Mesodermal cell (in vitro differentiated cells): ENCODE measurements at regions not wholly inside any gene's neighbourhood (a gene's known extent, or its start where the extent isn't known, plus 50 kb on each side); places are given as distances from the start of the nearest gene placed in this dataset.

Source experiments
- H3K27ac ChIP-seq: 2 replicates; pipeline ENCODE4 v1.7.0; 2013; ENCODE audit warnings: mild to moderate bottlenecking, low read depth, low read length, moderate library complexity; ENCODE audit not compliant: severe bottlenecking
- H3K36me3 ChIP-seq: 2 replicates; pipeline ENCODE4 v1.7.1; 2013; ENCODE audit warnings: mild to moderate bottlenecking, low read length, moderate library complexity; ENCODE audit not compliant: control insufficient read depth, insufficient read depth
- H3K4me1 ChIP-seq: one replicate; pipeline ENCODE4 v1.7.1; 2013; ENCODE audit warnings: mild to moderate bottlenecking, low read length; ENCODE audit not compliant: insufficient read depth, control insufficient read depth, poor library complexity, severe bottlenecking
- H3K4me3 ChIP-seq: 2 replicates; pipeline ENCODE4 v1.7.0; 2013; ENCODE audit warnings: low read length, control low read depth, mild to moderate bottlenecking; ENCODE audit not compliant: insufficient read depth, poor library complexity, severe bottlenecking; ENCODE audit errors: extremely low read depth
- H3K9me3 ChIP-seq: 2 replicates; pipeline ENCODE4 v1.7.1; 2013; ENCODE audit warnings: mild to moderate bottlenecking, low read length, moderate library complexity; ENCODE audit not compliant: control insufficient read depth
- WGBS, 2 experiments: methylation state at CpG; one replicate each; pipeline ENCODE4 v1.1.5; 2013; ENCODE audit warnings: missing lambda C conversion rate in 2 of 2; ENCODE audit not compliant: insufficient coverage in 2 of 2; 5-methylcytosine and 5-hydroxymethylcytosine counted together

- Histone ChIP-seq H3K36me3 (no peaks in the 10 kb centered on the region), H3K4me1 (no peaks in the 10 kb centered on the region), H3K27ac (no peak overlapping the region), H3K9me3 (no peaks in the 10 kb centered on the region), H3K4me3 (no peak overlapping the region)
- WGBS, 2 experiments = 90 to 92% methylated on average over 2 to 5 of the region's 6 CpGs
Observed at GRCh38 chr5:98064118-98064685, 709.3 kb upstream of the RGMB start.

GRCh38 chr5:98065261-98065909 lies 708.1 kb upstream of the RGMB start:
- Histone ChIP-seq H3K27ac (no peak overlapping the region), H3K36me3 (no peaks in the 10 kb centered on the region), H3K4me1 (no peaks in the 10 kb centered on the region), H3K4me3 (no peak overlapping the region), H3K9me3 (no peaks in the 10 kb centered on the region)
- WGBS, 2 experiments = 83 to 90% methylated on average over 1 of the region's 1 CpG

GRCh38 chr5:98066910-98067309 lies 706.6 kb upstream of the RGMB start:
- no peaks in the 10 kb centered on the region for H3K4me1 ChIP-seq

GRCh38 chr5:98069876-98070512 lies 703.5 kb upstream of the RGMB start:
- H3K9me3 ChIP-seq = no peaks in the 10 kb centered on the region
- no peaks in the 10 kb centered on the region for H3K4me1 ChIP-seq
- WGBS, 2 experiments = no CpG with 5 or more reads among the region's 1 CpG
- no peak overlapping the region for H3K4me3 ChIP-seq
- H3K27ac ChIP-seq = no peak overlapping the region
- H3K36me3 ChIP-seq = no peaks in the 10 kb centered on the region

More at GRCh38 chr5:98066910-98067309, 706.6 kb upstream of the RGMB start:
- Histone ChIP-seq H3K9me3 (no peaks in the 10 kb centered on the region), H3K4me3 (no peak overlapping the region), H3K27ac (no peak overlapping the region), H3K36me3 (no peaks in the 10 kb centered on the region)

GRCh38 chr5:98072921-98073320 lies 700.5 kb upstream of the RGMB start:
- Histone ChIP-seq H3K4me3 (no peak overlapping the region), H3K27ac (no peak overlapping the region), H3K36me3 (no peaks in the 10 kb centered on the region), H3K9me3 (no peaks in the 10 kb centered on the region), H3K4me1 (no peaks in the 10 kb centered on the region)
- no CpG with 5 or more reads among the region's 3 CpGs for WGBS, 2 experiments

- 100% methylated on average over 1 of the region's 2 CpGs; no CpG with 5 or more reads in 1 of the 2 experiments for WGBS, 2 experiments
- no peaks in the 10 kb centered on the region for H3K4me1 ChIP-seq
- H3K4me3 ChIP-seq = no peak overlapping the region
- H3K36me3 ChIP-seq = no peaks in the 10 kb centered on the region
- H3K27ac ChIP-seq = no peak overlapping the region
- no peaks in the 10 kb centered on the region for H3K9me3 ChIP-seq
Observed at GRCh38 chr5:98076501-98076900, 697.0 kb upstream of the RGMB start.

- Histone ChIP-seq H3K4me3 (no peak overlapping the region), H3K27ac (no peak overlapping the region), H3K9me3 (no peaks in the 10 kb centered on the region), H3K4me1 (no peaks in the 10 kb centered on the region), H3K36me3 (no peaks in the 10 kb centered on the region)
- 67 to 86% methylated on average over 1 of the region's 4 CpGs for WGBS, 2 experiments
Observed at GRCh38 chr5:98085593-98085992, 687.9 kb upstream of the RGMB start.

GRCh38 chr5:98095072-98095471 lies 678.4 kb upstream of the RGMB start:
- H3K36me3 ChIP-seq = no peaks in the 10 kb centered on the region
- H3K9me3 ChIP-seq = no peaks in the 10 kb centered on the region
- H3K4me3 ChIP-seq = no peak overlapping the region
- H3K4me1 ChIP-seq = no peaks in the 10 kb centered on the region
- no peak overlapping the region for H3K27ac ChIP-seq
- WGBS, 2 experiments = no CpG with 5 or more reads among the region's 3 CpGs

- 71 to 83% methylated on average over 1 of the region's 1 CpG for WGBS, 2 experiments
- Histone ChIP-seq H3K27ac (no peak overlapping the region), H3K4me3 (no peak overlapping the region), H3K36me3 (no peaks in the 10 kb centered on the region), H3K9me3 (no peaks in the 10 kb centered on the region), H3K4me1 (no peaks in the 10 kb centered on the region)
Observed at GRCh38 chr5:98096155-98096554, 677.3 kb upstream of the RGMB start.

GRCh38 chr5:98099448-98100105 lies 673.9 kb upstream of the RGMB start:
- Histone ChIP-seq H3K9me3 (no peaks in the 10 kb centered on the region), H3K36me3 (no peaks in the 10 kb centered on the region), H3K4me3 (no peak overlapping the region), H3K27ac (no peak overlapping the region), H3K4me1 (no peaks in the 10 kb centered on the region)
- WGBS, 2 experiments = 71% methylated on average over 1 of the region's 3 CpGs; no CpG with 5 or more reads in 1 of the 2 experiments

- Histone ChIP-seq H3K4me3 (no peak overlapping the region), H3K36me3 (no peaks in the 10 kb centered on the region), H3K9me3 (no peaks in the 10 kb centered on the region), H3K4me1 (no peaks in the 10 kb centered on the region), H3K27ac (no peak overlapping the region)
Observed at GRCh38 chr5:98101131-98101530, 672.3 kb upstream of the RGMB start.
